ENCODE measurements at regions not wholly inside any gene's neighbourhood (a gene's known extent, or its start where the extent isn't known, plus 50 kb on each side); places are given as distances from the start of the nearest gene placed in this dataset.
A peak's percentile ranks its signal among the peaks of the same experiment; 100 is the strongest.
"Not testable (repeated sequence)": the region's sequence is repeated elsewhere in the genome, so short reads cannot be mapped to it uniquely, and the experiment has no call there.

DNA sequence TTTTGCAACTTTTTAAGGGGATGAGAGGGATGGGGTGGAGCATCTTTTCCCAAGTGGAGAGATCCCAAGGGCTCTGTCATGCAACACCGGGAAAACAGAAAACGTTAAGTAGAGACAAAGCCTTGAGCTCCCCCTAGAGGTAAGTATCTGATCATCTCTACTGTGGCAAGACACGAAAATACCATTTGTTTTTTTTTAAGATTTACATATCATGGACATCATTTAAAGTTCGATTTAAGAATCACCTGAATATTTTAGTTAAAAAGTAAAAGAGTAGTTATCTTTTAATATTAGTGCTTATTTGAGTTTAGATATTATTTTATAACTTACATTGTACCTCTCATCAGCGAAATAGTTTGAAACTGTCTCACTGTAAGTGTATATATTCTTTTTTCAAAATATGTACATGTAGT is 200.4 kb downstream of the LRRC70 start:
- no peak for DNase-seq (ENCODE audit: low read depth in 2 of 2)

- DNase-seq (ENCODE audit: low read depth in 2 of 2) = no peak
Observed at GRCh38 chr5:62778316-62779009, 199.8 kb downstream of the LRRC70 start.

DNA sequence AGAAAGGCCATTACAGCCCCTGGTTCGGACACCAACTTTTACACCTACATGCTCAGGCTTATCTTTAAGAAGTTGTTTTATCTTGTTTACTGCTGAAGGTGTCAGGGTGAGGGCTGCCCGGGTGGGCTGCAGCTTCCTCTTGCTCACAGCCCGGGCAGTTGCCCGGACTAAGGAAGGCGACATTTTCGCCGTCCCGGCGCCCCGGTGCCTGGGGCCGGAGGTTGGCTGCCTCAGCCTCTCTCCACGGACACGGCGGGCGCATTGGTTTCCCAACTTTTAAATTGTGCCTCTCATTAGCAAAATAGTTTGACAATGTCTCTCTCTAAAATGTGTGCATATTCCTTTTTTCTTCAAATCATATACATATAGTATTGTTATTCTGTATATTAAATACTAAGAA is 198.5 kb downstream of the LRRC70 start:
- not testable (repeated sequence) for DNase-seq (ENCODE audit: low read depth in 2 of 2)

DNA sequence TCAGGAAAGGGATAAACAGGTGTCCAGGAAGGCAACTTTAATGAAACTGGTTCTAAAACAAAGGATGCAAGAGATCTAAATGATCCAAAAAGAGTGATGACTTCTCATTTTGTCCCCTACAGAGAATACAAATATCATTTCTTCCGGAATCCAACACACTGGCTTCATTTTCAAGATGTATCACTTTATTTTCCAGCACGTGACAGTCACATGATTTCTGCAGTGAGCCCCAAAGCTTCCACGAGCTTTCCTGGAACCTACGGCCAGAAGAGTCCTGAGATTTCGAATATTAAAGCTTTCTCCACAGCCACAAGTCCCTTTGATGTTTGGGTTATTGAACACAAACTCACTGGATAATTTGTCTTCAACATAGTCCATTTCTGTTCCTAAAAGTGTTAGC is 198.0 kb downstream of the LRRC70 start:
- DNase-seq (ENCODE audit: low read depth in 2 of 2) = not testable (repeated sequence)

DNA sequence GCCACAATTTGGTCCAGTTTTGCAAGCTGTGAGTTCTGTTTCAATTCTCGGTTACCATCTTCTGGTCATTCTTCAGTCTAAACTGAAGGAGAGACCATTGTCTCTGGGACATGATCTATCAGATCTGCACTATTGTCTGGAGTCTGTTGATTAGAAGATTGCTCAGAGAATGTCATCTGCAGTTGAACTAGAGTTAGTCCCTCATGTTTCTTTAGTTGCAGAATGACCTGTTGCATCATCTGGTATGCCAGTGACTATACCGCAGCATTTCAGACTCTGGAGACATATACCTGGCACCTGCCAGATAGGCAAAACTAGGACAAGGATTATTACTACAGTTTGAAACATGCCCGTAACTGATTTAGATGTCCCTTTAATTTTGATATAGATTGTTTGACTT is 194.8 kb downstream of the LRRC70 start:
- DNase-seq (ENCODE audit: low read depth in 2 of 2) = no peak

- DNase-seq (ENCODE audit: low read depth in 2 of 2) = no peak
Observed at GRCh38 chr5:62771341-62771740, 192.7 kb downstream of the LRRC70 start.

DNA sequence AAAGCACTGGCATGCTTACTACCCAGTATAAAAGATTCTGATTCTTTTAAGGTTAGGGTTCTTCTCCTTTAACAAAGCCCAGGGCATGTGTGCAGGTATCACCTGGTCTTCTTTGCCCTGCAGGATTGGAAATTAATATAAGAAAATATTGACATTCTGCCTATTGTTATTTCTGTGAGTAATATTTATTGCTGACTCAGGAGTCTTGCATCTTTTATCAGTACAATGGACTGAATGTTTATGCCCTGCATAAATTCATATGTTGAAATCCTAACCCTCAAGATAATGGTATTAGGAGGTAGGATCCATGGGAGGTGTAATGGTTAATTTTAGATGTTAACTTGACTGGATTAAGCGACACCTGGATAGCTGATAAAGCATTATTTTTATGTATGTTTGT is 189.0 kb downstream of the LRRC70 start:
- DNase-seq (ENCODE audit: low read depth in 2 of 2) = no peak

GRCh38 chr5:62767077-62767476 is 188.5 kb downstream of the LRRC70 start:
- DNase-seq (ENCODE audit: low read depth in 2 of 2) = no peak

- DNase-seq (ENCODE audit: low read depth in 2 of 2) = no peak
Observed at GRCh38 chr5:62762503-62762902, 183.9 kb downstream of the LRRC70 start.

DNA sequence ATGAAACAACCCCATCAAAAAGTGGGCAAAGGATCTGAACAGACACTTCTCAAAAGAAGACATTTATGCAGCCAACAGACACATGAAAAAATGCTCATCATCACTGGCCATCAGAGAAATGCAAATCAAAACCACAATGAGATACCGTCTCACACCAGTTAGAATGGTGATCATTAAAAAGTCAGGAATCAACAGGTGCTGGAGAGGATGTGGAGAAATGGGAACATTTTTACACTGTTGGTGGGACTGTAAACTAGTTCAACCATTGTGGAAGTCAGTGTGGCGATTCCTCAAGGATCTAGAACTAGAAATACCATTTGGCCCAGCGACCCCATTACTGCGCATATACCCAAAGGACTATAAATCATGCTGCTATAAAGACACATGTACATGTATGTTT is 179.1 kb downstream of the LRRC70 start:
- DNase-seq (ENCODE audit: low read depth in 2 of 2) = not testable (repeated sequence)

- DNase-seq (ENCODE audit: low read depth in 2 of 2) = not testable (repeated sequence)
Observed at GRCh38 chr5:62752998-62753367, 174.4 kb downstream of the LRRC70 start.

- not testable (repeated sequence) for DNase-seq (ENCODE audit: low read depth in 2 of 2)
Observed at GRCh38 chr5:62752056-62752997, 173.7 kb downstream of the LRRC70 start.

DNA sequence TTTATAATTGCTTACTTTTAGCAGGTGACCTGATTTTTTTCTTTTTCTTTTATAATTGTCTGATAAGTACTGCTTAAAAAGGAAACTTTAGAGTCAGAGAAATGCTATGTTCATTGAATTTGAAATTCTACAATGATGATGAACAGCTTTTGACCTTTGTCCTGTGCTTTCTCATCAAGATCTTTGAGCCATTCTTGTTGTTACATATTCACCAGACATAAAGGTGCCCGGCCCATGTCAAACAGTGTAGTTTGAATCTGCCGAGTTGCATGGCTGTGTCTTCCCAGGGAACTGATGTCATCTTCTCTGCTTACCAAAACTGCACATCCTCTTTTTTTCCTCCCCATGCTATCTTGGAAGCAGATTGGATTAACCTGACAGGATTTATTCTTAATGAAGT is 163.6 kb downstream of the LRRC70 start:
- DNase-seq (ENCODE audit: low read depth in 2 of 2) = no peak

GRCh38 chr5:62741761-62742160 is 163.1 kb downstream of the LRRC70 start:
- no peak for DNase-seq (ENCODE audit: low read depth in 2 of 2)

DNA sequence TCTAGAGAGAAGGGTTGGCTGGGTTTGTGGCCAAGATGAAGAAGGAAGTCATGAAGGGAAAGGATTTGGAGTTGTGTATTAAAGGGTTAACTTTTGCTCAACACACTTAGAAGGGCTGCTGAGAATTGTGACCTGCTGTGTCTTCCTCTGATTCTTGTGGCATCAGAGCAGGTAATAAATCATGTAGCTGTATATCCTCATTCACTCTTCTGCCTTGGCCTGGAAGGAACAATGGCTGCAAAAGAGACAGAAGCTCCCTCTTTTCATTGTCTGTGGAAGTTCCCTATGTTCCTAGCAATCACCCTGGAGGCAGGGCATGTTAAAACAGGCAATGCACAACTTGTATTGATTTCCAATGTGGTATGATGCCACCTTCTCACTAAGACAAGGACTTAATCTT is 159.1 kb downstream of the LRRC70 start:
- no peak for DNase-seq (ENCODE audit: low read depth in 2 of 2)

DNA sequence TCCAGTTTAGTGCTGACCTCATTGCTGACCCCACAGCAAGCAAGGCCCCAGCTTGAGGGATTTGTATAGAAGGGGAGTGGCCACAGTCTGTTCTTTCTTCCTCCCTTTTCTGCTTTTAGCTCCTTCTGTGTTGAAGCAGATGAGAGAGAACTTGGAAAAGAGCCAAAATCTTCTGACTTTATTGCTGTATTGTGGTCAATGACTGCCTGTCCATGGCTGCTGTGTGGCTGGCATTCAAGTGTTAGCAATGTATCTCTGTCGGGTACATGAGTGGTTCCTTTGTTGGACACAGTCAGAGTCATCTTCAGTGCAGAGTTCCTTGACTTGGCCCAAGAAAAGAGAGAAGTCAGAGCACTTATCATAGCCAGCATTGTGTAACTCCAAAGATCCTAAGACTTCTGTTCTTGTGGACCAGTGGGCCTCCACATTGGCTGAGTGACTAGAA is 154.1 kb downstream of the LRRC70 start:
- DNase-seq (ENCODE audit: low read depth in 2 of 2) = no peak

DNA sequence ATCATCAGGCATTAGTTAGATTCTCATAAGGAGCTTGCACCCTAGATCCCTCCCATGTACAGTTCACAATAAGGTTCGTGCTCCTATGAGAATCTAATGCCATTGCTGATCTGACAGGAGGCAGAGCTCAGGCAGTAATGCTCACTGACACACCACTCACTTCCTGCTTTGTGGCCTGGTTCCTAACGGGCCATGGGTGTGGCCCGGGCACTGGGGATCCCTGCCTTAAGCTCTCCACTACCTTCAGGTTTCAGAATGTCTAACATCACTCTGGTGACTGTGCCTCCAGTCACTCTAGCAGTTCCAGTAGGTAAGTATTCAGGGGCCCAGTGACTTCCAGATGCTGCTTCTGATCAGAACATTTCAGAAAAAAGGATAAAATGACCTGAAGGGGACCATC is 152.4 kb downstream of the LRRC70 start:
- DNase-seq (ENCODE audit: low read depth in 2 of 2) = no peak

DNA sequence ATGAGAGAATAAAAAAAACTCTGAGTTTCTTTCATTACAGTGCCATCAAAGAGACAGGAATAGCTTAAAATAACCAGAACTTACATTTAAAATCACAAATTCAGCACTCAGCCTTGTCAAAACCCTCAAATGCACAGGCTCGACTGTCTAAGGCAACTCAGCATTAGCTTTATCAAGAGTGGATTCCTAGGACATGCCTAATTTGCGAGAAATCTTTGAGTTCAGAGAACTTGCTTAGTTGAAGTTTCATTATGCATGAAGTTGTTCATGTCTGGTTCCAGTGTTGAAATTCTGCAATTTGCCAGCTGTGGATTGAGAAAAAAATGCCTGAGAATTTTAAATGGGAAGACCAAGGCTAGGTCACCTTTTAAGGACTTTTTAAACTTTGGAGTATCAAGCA is 151.1 kb downstream of the LRRC70 start:
- no peak for DNase-seq (ENCODE audit: low read depth in 2 of 2)

DNA sequence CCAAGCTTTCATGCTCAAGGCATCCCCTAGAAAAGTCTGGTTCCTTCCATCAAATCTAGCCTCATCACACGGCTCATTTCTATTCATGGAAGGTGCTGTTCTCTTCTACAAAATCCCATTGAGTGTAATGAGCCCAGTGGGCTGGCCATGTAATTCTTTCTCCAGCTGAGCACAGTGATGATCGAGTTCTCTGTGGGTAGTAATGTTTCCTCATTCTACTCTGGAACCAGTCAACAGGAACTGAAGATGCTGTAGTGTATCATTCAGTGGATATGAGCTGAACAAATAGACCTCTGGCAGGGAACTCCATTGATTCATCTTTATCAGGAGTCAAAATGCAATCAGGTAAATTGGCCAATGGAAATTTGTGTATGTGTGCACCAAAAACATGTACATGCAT is 149.2 kb downstream of the LRRC70 start:
- DNase-seq (ENCODE audit: low read depth in 2 of 2) = no peak

DNA sequence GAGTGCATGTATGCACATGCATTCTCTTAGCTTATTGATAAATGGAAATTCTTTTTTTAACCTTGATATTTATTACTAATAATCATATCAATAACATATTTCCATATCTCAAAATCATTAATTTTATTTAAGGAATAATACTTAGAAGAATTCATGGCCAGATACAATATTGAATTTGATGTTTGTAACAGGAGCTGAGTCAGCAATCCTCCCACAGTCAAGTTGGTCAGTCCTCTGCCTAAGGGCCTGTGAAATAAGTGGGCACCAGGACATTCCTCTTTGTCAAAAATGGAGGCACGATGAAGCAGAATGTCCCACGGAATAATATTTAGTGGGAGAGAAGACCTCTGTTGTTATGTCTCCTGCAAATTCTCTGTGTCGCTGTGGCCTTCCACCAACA is 148.6 kb downstream of the LRRC70 start:
- no peak for DNase-seq (ENCODE audit: low read depth in 2 of 2)

GRCh38 chr5:62722360-62722759 is 143.7 kb downstream of the LRRC70 start:
- no peak for DNase-seq (ENCODE audit: low read depth in 2 of 2)

GRCh38 chr5:62720031-62720441 is 141.4 kb downstream of the LRRC70 start:
- DNase-seq (ENCODE audit: low read depth in 2 of 2) = peak in 1 of 2 donors; percentile 3

All from stimulated activated CD8-positive, alpha-beta memory T cell treated with anti-CD3 and anti-CD28 coated beads, Interleukin-2, amount 100 ng/mL, for 48 hours (primary cell).